ENCODE measurements at regions not wholly inside any gene's neighbourhood (a gene's known extent, or its start where the extent isn't known, plus 50 kb on each side); places are given as distances from the start of the nearest gene placed in this dataset.
A peak's percentile ranks its signal among the peaks of the same experiment; 100 is the strongest.

- no peak for DNase-seq (ENCODE audit: low read depth in 2 of 2)
Measured at GRCh38 chr5:56350011-56350596, 117.0 kb upstream of the ANKRD55 start.

DNA sequence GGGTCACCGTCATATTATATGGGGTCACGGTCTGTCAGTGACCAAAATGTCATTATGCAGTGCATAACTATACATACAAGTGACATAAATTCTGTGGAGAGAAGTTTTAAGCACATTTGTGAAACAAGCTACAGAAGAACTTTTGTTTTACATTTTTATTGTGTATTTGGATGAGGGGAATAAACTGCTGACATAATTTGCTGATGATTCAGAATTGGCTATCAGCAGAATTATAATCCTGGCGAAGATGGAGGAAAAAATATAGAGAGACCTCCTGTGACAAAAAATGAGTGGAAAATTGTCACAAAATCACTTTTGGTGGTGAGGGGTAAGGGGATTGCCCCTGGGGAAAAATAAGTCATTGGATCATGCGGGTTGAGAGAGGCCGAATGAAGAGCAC is 116.3 kb upstream of the ANKRD55 start:
- no peak for DNase-seq (ENCODE audit: low read depth in 2 of 2)

DNA sequence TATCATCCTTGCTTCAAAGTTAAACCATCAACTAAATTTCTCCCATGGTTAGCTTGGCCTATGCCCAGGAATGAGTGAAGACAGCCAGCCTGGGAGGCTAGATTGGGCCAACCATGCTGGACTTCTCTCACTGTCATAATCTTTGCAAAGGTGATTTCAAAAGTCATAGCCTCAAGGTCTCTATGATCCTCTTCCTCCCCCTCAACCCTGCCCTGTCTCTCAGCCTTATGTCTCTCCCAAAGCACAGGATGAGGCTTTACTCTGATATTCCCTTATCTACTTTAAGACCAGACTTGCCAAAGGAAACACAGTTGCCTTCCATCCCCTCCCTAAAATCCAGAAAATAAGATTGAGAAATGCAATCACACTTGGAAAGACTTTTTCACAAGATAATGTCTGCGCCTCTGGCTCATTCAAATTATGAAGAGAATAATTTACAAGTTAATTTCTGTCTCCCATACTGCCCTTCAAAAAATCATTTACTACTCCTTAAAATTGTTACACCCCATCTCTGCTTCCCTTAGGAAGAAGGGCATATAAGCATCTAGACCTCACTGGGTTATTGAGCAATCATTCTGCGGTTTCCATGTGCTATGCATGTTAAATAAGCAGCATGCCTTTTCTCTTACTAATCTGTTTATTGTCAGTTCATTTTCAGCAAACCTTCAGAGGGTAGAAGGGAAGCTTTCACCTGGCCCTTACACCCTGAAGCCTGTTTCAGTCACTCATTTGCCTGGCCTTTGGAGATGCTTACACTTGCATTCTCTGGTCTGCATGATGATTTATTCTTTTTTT is 113.8 kb upstream of the ANKRD55 start:
- DNase-seq (ENCODE audit: low read depth in 2 of 2): no peak

GRCh38 chr5:56346044-56346710 is 113.0 kb upstream of the ANKRD55 start:
- no peak for DNase-seq (ENCODE audit: low read depth in 2 of 2)

DNA sequence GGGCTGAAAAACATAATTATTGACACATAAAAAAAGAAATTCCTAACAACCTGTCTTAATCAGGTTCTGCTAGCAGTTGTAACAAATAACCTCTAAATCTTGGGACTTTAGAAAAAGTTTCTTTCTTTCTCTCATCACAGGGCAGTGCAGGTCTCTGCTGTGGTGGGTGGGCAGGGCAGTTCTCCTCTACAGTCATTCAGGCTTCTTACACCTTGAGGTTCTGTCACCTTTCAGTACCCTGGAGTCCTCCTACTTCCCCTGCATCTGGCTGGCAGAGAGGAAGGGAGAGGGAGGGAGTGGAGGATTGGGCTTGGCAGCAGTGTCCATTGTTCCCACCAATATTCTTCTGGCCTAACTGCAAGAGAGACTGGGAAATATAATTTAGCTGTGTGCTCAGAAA is 112.2 kb upstream of the ANKRD55 start:
- no peak for DNase-seq (ENCODE audit: low read depth in 2 of 2)

- no peak for DNase-seq (ENCODE audit: low read depth in 2 of 2)
Measured at GRCh38 chr5:56344594-56344993, 111.5 kb upstream of the ANKRD55 start.

GRCh38 chr5:56343988-56344387 is 110.9 kb upstream of the ANKRD55 start:
- no peak for DNase-seq (ENCODE audit: low read depth in 2 of 2)

GRCh38 chr5:56342616-56343015 is 109.5 kb upstream of the ANKRD55 start:
- DNase-seq (ENCODE audit: low read depth in 2 of 2): no peak

- DNase-seq (ENCODE audit: low read depth in 2 of 2): no peak
Measured at GRCh38 chr5:56340196-56340980, 107.3 kb upstream of the ANKRD55 start.

- DNase-seq (ENCODE audit: low read depth in 2 of 2): no peak
Measured at GRCh38 chr5:56339732-56340131, 106.6 kb upstream of the ANKRD55 start.

DNA sequence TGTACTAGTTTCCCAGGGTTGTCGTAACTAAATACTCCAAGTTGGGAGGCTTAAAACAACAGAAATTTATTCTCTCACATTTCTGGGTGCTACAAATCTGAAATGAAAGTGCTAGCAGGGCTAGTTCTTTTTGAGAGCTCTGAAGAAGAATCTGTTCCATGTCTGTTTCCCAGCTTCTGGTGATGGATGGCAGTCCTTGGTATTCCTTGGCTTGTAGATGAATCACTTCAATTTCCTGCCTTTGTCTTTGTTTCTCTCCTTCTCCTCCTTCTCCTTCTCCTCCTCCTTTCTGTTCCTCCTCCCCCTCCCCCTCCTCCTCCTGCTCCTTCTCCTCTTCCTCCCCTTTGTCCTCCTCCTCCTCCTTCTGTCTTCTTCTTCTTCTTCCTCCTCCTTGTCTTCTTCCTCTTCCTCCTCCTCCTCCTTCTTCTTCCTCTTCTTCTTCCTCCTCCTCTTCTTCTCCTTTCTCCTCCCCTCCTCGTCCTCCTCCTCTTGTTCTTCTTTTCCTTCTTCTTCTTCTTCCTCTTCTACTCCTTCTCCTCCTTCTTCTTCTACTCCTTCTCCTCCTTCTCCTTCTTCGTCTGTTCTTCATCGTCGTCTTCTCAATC is 104.7 kb upstream of the ANKRD55 start:
- no peak for DNase-seq (ENCODE audit: low read depth in 2 of 2)

GRCh38 chr5:56335212-56335611 is 102.1 kb upstream of the ANKRD55 start:
- no peak for DNase-seq (ENCODE audit: low read depth in 2 of 2)

DNA sequence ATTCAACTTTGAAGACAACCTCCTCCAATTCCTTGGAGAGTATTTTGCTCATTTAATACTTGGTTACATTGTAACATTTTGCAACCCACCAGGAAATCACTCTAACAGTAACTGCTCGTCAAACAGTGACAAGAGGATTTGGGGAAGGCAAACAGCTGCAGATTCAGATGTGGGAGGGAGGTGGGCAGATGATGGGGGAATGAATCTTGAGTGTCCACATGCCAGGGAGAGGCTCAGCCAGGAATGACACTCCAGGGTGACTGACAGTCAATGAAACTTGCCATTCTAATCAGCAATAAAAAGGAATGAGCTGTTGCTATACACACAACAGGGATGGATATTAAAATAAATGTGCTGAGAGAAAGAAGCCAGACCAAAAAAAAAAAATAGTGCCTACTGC is 97.7 kb upstream of the ANKRD55 start:
- no peak for DNase-seq (ENCODE audit: low read depth in 2 of 2)

GRCh38 chr5:56330167-56330566 is 97.0 kb upstream of the ANKRD55 start:
- no peak for DNase-seq (ENCODE audit: low read depth in 2 of 2)

GRCh38 chr5:56329652-56330051 is 96.5 kb upstream of the ANKRD55 start:
- no peak for DNase-seq (ENCODE audit: low read depth in 2 of 2)

GRCh38 chr5:56328753-56329560 is 95.8 kb upstream of the ANKRD55 start:
- peak in 1 of 2 experiments; percentile 44 for DNase-seq (ENCODE audit: low read depth in 2 of 2)

GRCh38 chr5:56327809-56328208 is 94.7 kb upstream of the ANKRD55 start:
- peak; percentile 57 to 68 for DNase-seq (ENCODE audit: low read depth in 2 of 2)

DNA sequence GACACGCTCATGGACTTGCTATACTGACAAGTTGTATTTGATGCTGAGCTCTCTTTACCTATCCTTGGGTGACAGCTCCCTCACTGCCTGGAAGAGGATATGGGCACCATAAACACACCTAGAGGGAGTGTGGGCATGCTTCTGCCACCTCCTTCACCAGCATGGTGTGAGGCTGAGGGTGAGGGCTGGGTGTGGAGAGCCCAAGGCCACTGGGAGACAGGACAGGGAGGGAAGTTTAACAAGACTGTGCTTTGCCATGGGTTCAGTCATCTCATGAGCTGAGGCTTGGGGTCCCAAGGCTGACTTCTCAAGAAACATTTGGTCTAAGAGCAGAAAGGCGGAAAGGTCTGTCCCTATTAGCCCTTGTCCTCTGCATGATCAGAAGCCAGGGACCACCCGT is 93.6 kb upstream of the ANKRD55 start:
- DNase-seq (ENCODE audit: low read depth in 2 of 2): no peak

DNA sequence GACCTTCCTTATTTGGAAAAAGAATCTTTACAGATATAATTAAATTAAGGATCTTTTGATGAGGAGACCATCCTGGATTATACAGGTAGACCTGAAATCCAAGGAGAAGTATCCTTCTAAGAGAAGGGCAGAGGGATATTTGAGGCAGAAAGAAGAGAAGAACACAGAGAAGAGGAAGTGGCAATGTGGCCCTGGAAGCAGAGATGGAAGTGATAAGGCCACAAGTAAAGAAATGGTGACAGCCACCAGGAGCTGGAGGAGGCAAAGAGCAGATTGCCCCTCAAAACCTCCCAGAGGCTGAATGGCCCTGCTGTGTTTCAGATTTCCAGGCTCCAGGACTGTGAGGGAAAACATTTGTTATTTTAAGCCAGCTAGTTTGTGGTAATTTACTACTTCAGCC is 93.0 kb upstream of the ANKRD55 start:
- DNase-seq (ENCODE audit: low read depth in 2 of 2): no peak

GRCh38 chr5:56325039-56325438 is 91.9 kb upstream of the ANKRD55 start:
- no peak for DNase-seq (ENCODE audit: low read depth in 2 of 2)

DNA sequence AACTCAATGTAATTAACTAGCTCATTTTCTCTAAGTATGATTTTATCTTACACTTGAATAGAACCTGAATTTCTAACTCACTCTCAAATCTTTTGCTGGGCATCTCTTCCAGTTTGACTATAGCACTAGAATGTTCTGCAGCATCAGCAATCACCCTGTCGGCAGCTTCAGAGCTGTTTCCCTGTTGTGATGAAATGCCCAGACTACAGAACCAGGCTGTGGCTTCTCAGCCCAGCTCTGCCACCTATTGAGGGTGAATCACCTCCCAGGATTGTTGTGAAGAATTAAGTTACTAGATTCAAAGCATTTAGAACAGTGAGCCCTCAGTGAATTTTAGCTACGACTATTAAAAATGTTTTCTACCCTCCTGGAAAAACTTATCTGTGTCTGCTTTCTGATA is 90.4 kb upstream of the ANKRD55 start:
- no peak for DNase-seq (ENCODE audit: low read depth in 2 of 2)

Data from stimulated activated CD4-positive, alpha-beta T cell treated with anti-CD3 and anti-CD28 coated beads, Interleukin-12 subunit alpha, Interleukin-12 subunit beta, amount 100 ng/mL, for 24 hours (primary cell).